ENCODE measurements at regions not wholly inside any gene's neighbourhood (a gene's known extent, or its start where the extent isn't known, plus 50 kb on each side); places are given as distances from the start of the nearest gene placed in this dataset.

GRCh38 chr7:96933067-96933645 is 72.2 kb upstream of the DLX6 start:
- TF ChIP-seq CTCF (IDR thresholded peaks at IDR 0.05; ENCODE audit: insufficient read depth, low read depth, low read length) (no peak), EZH2 (IDR thresholded peaks at IDR 0.05; ENCODE audit: insufficient read depth, low read length) (no peak)
